HepG2 (cell line): ENCODE measurements at regions not wholly inside any gene's neighbourhood (a gene's known extent, or its start where the extent isn't known, plus 50 kb on each side); places are given as distances from the start of the nearest gene placed in this dataset.

Experiments
- ATAC-seq: fragments of 200-7000 bp; cut with Tn5 transposase; 3 replicates; pipeline ENCODE4 v1.9.1; 2020; ENCODE audit warnings: mild to moderate bottlenecking, moderate library complexity
- BruUV-seq: library from RNA; stranded (reverse); fragments of 400-500 nt; replicated peaks from 2 replicates; lab custom pipeline; 2021; lab: Mats Ljungman, UMichigan
- CTCF ChIA-PET: fragments of 300-600 bp; formaldehyde crosslinking; extraction: SDS; loops from one replicate; lab custom pipeline; 2021; ENCODE audit warnings: low total read pairs, inconsistent platforms, low intra/inter-chr PET ratio; lab: Yijun Ruan, JAX
- POLR2A ChIA-PET: fragments of 350-600 bp; sonication (Branson Sonifier 250); formaldehyde crosslinking; loops from one replicate; lab custom pipeline; 2020; ENCODE audit warnings: antibody characterized with exemption, inconsistent platforms; lab: Yijun Ruan, JAX
- DNase-seq: peaks from one replicate; pipeline ENCODE4 v3.0.0-alpha.2; 2015; ENCODE audit warnings: low spot score
- FAIRE-seq: peaks from 3 replicates; lab custom pipeline; 2011; peaks lifted over from hg19 to GRCh38; lab: Jason Lieb, UNC
- H2AFZ ChIP-seq: one replicate; pipeline ENCODE4 v1.6.1; 2011; ENCODE audit warnings: low read length, inconsistent platforms
- H3K27ac ChIP-seq: fragments of 300-600 bp; 3 replicates; pipeline ENCODE4 v1.8.0; 2011; ENCODE audit warnings: mixed run types, mild to moderate bottlenecking, mixed read lengths, low read length, inconsistent platforms; ENCODE audit not compliant: insufficient read depth; ENCODE audit errors: extremely low read length
- H3K27me3 ChIP-seq, 2 experiments: fragments of 200-600 bp in 1 of 2; 2 replicates in 1 of 2; 3 replicates in 1 of 2; pipeline versions ENCODE4 v1.6.0 to v1.8.0; 2011; ENCODE audit warnings: low read length in 2 of 2, mild to moderate bottlenecking in 2 of 2, moderate library complexity in 2 of 2, inconsistent platforms in 1 of 2; ENCODE audit not compliant: insufficient read depth in 2 of 2, control insufficient read depth in 1 of 2
- H3K36me3 ChIP-seq, 2 experiments: fragments of 200-600 bp in 1 of 2; replicated peaks in 1 of 2; 2 replicates in 1 of 2; 3 replicates in 1 of 2; pipeline versions ENCODE4 v1.5.1 to v1.8.0; 2011; ENCODE audit warnings: low read length in 2 of 2, inconsistent platforms in 1 of 2; ENCODE audit not compliant: insufficient read depth in 2 of 2, control insufficient read depth in 1 of 2
- H3K4me1 ChIP-seq: 2 replicates; pipeline ENCODE4 v1.5.1; 2012; ENCODE audit warnings: low read length, inconsistent platforms; ENCODE audit not compliant: insufficient read depth
- H3K4me2 ChIP-seq: 2 replicates; pipeline ENCODE4 v1.6.0; 2011; ENCODE audit warnings: low read depth, low read length, inconsistent platforms
- H3K4me3 ChIP-seq, 3 experiments: fragments of 200-600 bp in 1 of 3; sonication (generic), shearing (Covaris generic) in 1 of 3; replicated peaks in 1 of 3; 2 replicates each; pipeline ENCODE4 v1.5.1; 2011 to 2016; ENCODE audit warnings: low read length in 3 of 3, inconsistent platforms in 2 of 3, low read depth in 2 of 3, mild to moderate bottlenecking in 2 of 3, control low read depth in 1 of 3, mixed read lengths in 1 of 3; ENCODE audit not compliant: insufficient read depth in 1 of 3
- H3K79me2 ChIP-seq: one replicate; pipeline ENCODE4 v1.6.1; 2011; ENCODE audit warnings: low read length, inconsistent platforms; ENCODE audit not compliant: insufficient read depth
- H3K9ac ChIP-seq: 2 replicates; pipeline ENCODE4 v1.6.0; 2011; ENCODE audit warnings: mild to moderate bottlenecking, low read depth, low read length, inconsistent platforms; ENCODE audit not compliant: insufficient read depth
- H3K9me3 ChIP-seq: 2 replicates; pipeline ENCODE4 v1.5.1; 2012; ENCODE audit warnings: mild to moderate bottlenecking, low read length
- H4K20me1 ChIP-seq: 2 replicates; pipeline ENCODE4 v1.6.0; 2011; ENCODE audit warnings: inconsistent platforms, mild to moderate bottlenecking, low read length, moderate library complexity; ENCODE audit not compliant: insufficient read depth
- ETV6 ChIP-seq: sonication (generic); formaldehyde crosslinking; conservative IDR thresholded peaks from 2 replicates; pipeline ENCODE4 v1.4.0; 2020; ENCODE audit warnings: missing genetic modification reagents
- SNAPC4 ChIP-seq: sonication (generic); formaldehyde crosslinking; IDR thresholded peaks from 2 replicates; pipeline ENCODE4 v1.4.0; 2020; ENCODE audit warnings: mild to moderate bottlenecking, missing genetic modification reagents
- THAP11 ChIP-seq: IDR thresholded peaks from 2 replicates; pipeline ENCODE4 v1.6.1; 2016; ENCODE audit warnings: missing biosample characterization, missing genetic modification reagents
- ZFP36 ChIP-seq: fragments of 150-350 bp; IDR thresholded peaks from 2 replicates; pipeline ENCODE4 v1.6.1; 2018; ENCODE audit warnings: borderline replicate concordance, low read length, low read depth; ENCODE audit not compliant: partially characterized antibody
- WGBS: methylation state at CpG from one replicate; pipeline ENCODE4 v1.1.6; 2017; ENCODE audit warnings: low lambda C conversion rate; 5-methylcytosine and 5-hydroxymethylcytosine counted together
- in situ Hi-C: cut with HindIII; loops from 2 replicates; pipeline ENCODE4 v1.10.0; 2017; ENCODE audit warnings: low pct_unique_long_range_greater_than_20kb; ENCODE audit not compliant: extremely low pct_ligation_motif_present
- intact Hi-C: fragments of 100-400 bp; cut with micrococcal nuclease; formaldehyde crosslinking; loops from one replicate; pipeline ENCODE4 v1.10.0; 2022; ENCODE audit not compliant: unreplicated experiment

GRCh38 chr10:78914060-78914378 is 154.7 kb upstream of the ZMIZ1 start:
- DNase-seq (no peak), FAIRE-seq (no peak), ATAC-seq (no peak)
- no TSS peak for BruUV-seq
- TF ChIP-seq ETV6 (CRISPR knock-in tag), result no peak
- TF ChIP-seq THAP11 (CRISPR knock-in tag), result no peak
- TF ChIP-seq ZFP36, result peak; percentile 68
- TF ChIP-seq SNAPC4 (CRISPR knock-in tag), result peak; percentile 11; the same call in 1 of the 2 replicates
- in situ Hi-C loops (no loop called here), intact Hi-C loops (loop anchor here (10.0 kb wide), 1 partner anchor 61 kb away; no protein-coding TSS in a partner anchor)
- no peak overlapping the region for H2AFZ ChIP-seq
- H3K9me3 ChIP-seq, result no peaks in the 10 kb centered on the region
- H3K4me2 ChIP-seq, result peak overlapping the region; percentile 66
- H3K27ac ChIP-seq, result no peak overlapping the region
- peaks cover 42% of the 10 kb centered on the region for H3K4me1 ChIP-seq
- WGBS, result 24% methylated on average over 3 of the region's 10 CpGs
- H3K9ac ChIP-seq, result no peak overlapping the region
- H3K36me3 ChIP-seq, result no peaks in the 10 kb centered on the region
- ChIA-PET CTCF (no interaction called here), POLR2A (interaction anchor here (0.9 to 1.4 kb wide), 3 partner anchors 9 to 154 kb away, joined by 3 to 4 read pairs (median 4); no protein-coding TSS in a partner anchor)
- H3K4me3 ChIP-seq, result peak overlapping the region in 1 of 3 experiments; percentile 27; a peak in 1 of 6 replicates
- H3K27me3 ChIP-seq, result peaks cover 4 to 45% of the 10 kb centered on the region in 2 experiments; a peak in 4 of 5 replicates
- peaks cover 3% of the 10 kb centered on the region for H4K20me1 ChIP-seq
- H3K79me2 ChIP-seq, result no peaks in the 10 kb centered on the region
